Superior temporal gyrus (tissue), 1 donor: ENCODE measurements at regions not wholly inside any gene's neighbourhood (a gene's known extent, or its start where the extent isn't known, plus 50 kb on each side); places are given as distances from the start of the nearest gene placed in this dataset.
A peak's percentile ranks its signal among the peaks of the same experiment; 100 is the strongest.

ENCODE experiments used
- DNase-seq: peaks from one replicate; pipeline ENCODE4 v3.0.0-alpha.2; 2016; ENCODE audit errors: extremely low spot score

DNA sequence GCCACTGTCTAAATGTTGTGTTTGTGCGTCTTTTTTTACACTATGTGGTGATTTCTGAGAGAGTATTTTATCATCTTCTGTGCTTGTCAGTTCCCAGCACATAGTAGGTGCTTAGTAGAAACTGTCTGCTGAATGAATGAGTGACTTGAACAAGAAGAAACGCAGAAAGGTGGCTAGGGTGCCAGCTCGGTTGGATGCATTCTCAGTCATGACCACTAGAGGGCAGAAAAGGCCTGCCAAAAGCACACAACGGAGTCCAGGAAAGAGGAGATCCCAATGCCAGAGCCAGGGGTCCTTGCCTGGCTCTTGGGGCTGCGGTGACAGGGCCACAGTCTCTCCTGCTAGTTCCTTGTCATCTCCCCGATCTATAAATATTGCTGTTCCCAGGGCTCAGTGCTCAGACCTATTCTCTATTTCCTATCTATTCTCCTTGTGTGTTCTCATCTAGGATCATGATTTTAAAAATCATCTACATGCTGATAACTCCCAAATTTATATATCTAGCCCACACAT lies 57.3 kb upstream of the CCL1 start:
- DNase-seq: peak; percentile 88

GRCh38 chr17:34416116-34416515 lies 53.1 kb upstream of the CCL1 start:
- no peak for DNase-seq

DNA sequence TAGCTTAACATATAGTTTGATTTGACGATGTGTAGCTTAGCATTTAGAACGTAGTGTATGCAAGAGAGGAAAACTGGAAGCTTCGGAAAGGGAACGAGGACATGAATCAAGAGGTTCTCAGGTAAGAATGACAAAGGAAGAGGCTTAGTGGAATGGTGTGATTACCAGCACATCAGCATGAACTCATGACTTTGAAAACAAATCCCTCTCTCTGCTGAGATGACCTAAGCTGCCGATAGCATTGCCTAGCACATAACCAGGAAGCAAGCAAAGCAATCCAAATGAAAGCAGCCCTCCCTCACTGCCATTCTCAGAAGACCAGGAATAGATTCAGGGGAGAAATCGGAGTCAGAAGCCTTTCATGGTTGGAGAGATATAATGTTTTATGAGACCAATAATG lies 51.3 kb upstream of the CCL1 start:
- no peak for DNase-seq

DNA sequence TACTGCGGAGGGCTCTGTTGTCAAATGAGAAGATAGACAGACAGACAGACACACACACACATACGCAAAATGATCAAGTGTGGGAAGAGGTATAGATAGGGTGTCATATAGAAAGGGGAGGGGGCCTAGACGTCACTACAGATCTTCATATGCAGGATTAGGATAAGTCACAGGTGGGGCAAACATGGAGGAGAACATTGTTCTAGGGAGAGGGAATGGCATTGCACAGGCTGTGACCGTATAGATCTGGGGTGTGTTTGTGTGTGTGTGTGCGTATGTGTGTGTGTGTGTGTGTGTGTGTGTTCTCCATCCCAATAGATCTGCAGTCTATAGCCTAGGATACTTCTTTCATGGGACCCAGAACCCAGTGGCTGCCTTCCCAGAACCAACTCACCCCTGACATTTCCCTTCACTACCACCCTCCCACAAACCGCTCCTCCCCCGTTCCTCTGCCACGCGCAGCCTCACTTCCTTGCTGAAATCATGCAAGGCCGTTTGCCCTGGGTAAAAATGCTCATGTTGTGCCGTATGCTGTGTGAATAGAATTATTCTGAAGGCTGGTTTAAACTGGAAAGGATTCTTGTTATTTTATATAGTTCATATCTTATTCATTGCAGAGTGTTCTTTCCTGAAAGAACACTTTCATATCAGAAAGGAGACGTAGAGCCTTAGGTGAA lies 50.5 kb upstream of the CCL1 start:
- DNase-seq: peak; percentile 53

GRCh38 chr17:34412965-34413441 lies 50.0 kb upstream of the CCL1 start:
- no peak for DNase-seq
